Peyer's patch (tissue), 4 donors: ENCODE measurements at regions not wholly inside any gene's neighbourhood (a gene's known extent, or its start where the extent isn't known, plus 50 kb on each side); places are given as distances from the start of the nearest gene placed in this dataset.

ENCODE experiments used
- CTCF ChIP-seq, 6 experiments: fragments of 450-650 bp in 4 of 6; fragments of 200-600 bp in 2 of 6; sonication (generic) in 1 of 6; IDR thresholded peaks; one replicate each; pipeline ENCODE4 v1.5.1; 2017 to 2019; ENCODE audit warnings: antibody characterized with exemption in 6 of 6, mild to moderate bottlenecking in 3 of 6, moderate library complexity in 1 of 6
- POLR2A ChIP-seq, 2 donors: fragments of 450-650 bp; IDR thresholded peaks; one replicate each; pipeline ENCODE4 v1.5.1; 2017; ENCODE audit warnings: antibody characterized with exemption in 2 of 2, mild to moderate bottlenecking in 2 of 2, moderate library complexity in 2 of 2

GRCh38 chr12:105502426-105502930 lies 172.0 kb downstream of the C12orf75 start:
- TF ChIP-seq CTCF (IDR thresholded peaks at IDR 0.05) (no peak), POLR2A (IDR thresholded peaks at IDR 0.05) (no peak)
